Fibroblast of lung (primary cell): ENCODE measurements at regions not wholly inside any gene's neighbourhood (a gene's known extent, or its start where the extent isn't known, plus 50 kb on each side); places are given as distances from the start of the nearest gene placed in this dataset.

Experiments
- CTCF ChIP-seq, 2 donors: IDR thresholded peaks in 1 of 2; conservative IDR thresholded peaks in 1 of 2; 1 replicate in 1 of 2; 2 replicates in 1 of 2; pipeline ENCODE4 v1.5.1; 2011 to 2012; ENCODE audit warnings: low read length in 2 of 2, control low read depth in 1 of 2, inconsistent platforms in 1 of 2, low read depth in 1 of 2, mild to moderate bottlenecking in 1 of 2
- EZH2 ChIP-seq: IDR thresholded peaks from 2 replicates; pipeline ENCODE4 v1.5.1; 2012; ENCODE audit warnings: low read length, control low read depth, mild to moderate bottlenecking; ENCODE audit errors: missing control alignments

DNA sequence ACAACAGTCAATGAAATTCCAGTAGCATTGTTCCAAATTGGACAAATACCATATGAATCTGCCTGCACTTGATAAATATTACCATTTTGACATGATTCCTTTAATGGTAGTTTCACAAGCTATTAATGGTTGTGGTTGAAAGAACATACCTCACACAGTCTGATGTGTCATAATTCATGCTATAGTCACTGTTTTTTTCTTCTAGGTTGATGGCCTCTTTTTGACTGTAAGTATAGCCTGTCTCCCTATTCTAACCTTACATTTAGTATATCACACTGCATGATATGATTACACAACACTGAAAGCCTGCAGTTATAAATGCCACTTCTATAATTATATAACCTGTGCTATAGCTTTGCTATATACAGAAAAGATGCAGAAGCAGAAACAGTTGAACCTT, 834.1 kb downstream of the NSUN3 start:
- TF ChIP-seq CTCF (conservative IDR thresholded peaks at IDR 0.05 in 1 of 2, IDR thresholded peaks at IDR 0.05 in 1 of 2; ENCODE audit: low read depth in 1 of 2, low read length in 2 of 2) (no peak), EZH2 (no peak)
